Thyroid gland (tissue), 4 donors: ENCODE measurements at regions not wholly inside any gene's neighbourhood (a gene's known extent, or its start where the extent isn't known, plus 50 kb on each side); places are given as distances from the start of the nearest gene placed in this dataset.

Experiments
- CTCF ChIP-seq, 6 experiments: fragments of 200-600 bp in 3 of 6; fragments of 450-650 bp in 3 of 6; sonication (generic) in 3 of 6; IDR thresholded peaks; one replicate each; pipeline ENCODE4 v1.5.1; 2016 to 2019; ENCODE audit warnings: antibody characterized with exemption in 6 of 6, mild to moderate bottlenecking in 2 of 6, inconsistent platforms in 1 of 6, moderate library complexity in 1 of 6
- POLR2A ChIP-seq, 2 donors: fragments of 450-650 bp; IDR thresholded peaks; one replicate each; pipeline ENCODE4 v1.6.1; 2017; ENCODE audit warnings: antibody characterized with exemption in 2 of 2, mild to moderate bottlenecking in 2 of 2, moderate library complexity in 1 of 2

GRCh38 chr22:23408321-23408720, 171.8 kb downstream of the IGLL1 start:
- TF ChIP-seq CTCF (IDR thresholded peaks at IDR 0.05) (no peak), POLR2A (IDR thresholded peaks at IDR 0.05) (no peak)
